ENCODE measurements at regions not wholly inside any gene's neighbourhood (a gene's known extent, or its start where the extent isn't known, plus 50 kb on each side); places are given as distances from the start of the nearest gene placed in this dataset.

GRCh38 chr7:41315764-41316163 lies 387.1 kb downstream of the INHBA start:
- no peak for DNase-seq (ENCODE audit: low read depth)
- no peak overlapping the region for H3K4me3 ChIP-seq (ENCODE audit: low read depth, low read length)
- peak; percentile 47 for TF ChIP-seq CTCF (IDR thresholded peaks at IDR 0.05; ENCODE audit: insufficient read depth, low read depth, low read length)

GRCh38 chr7:41313171-41313570 lies 389.7 kb downstream of the INHBA start:
- H3K4me3 ChIP-seq (ENCODE audit: low read depth, low read length) = no peak overlapping the region
- no peak for DNase-seq (ENCODE audit: low read depth)
- TF ChIP-seq CTCF (IDR thresholded peaks at IDR 0.05; ENCODE audit: insufficient read depth, low read depth, low read length) = no peak

- DNase-seq (ENCODE audit: low read depth) = no peak
- no peak for TF ChIP-seq CTCF (IDR thresholded peaks at IDR 0.05; ENCODE audit: insufficient read depth, low read depth, low read length)
- H3K4me3 ChIP-seq (ENCODE audit: low read depth, low read length) = no peak overlapping the region
Measured at GRCh38 chr7:41312235-41312634, 390.7 kb downstream of the INHBA start.

- no peak for TF ChIP-seq CTCF (IDR thresholded peaks at IDR 0.05; ENCODE audit: insufficient read depth, low read depth, low read length)
- no peak overlapping the region for H3K4me3 ChIP-seq (ENCODE audit: low read depth, low read length)
- DNase-seq (ENCODE audit: low read depth) = no peak
Measured at GRCh38 chr7:41311301-41311700, 391.6 kb downstream of the INHBA start.

- no peak for DNase-seq (ENCODE audit: low read depth)
- no peak for TF ChIP-seq CTCF (IDR thresholded peaks at IDR 0.05; ENCODE audit: insufficient read depth, low read depth, low read length)
- no peak overlapping the region for H3K4me3 ChIP-seq (ENCODE audit: low read depth, low read length)
Measured at GRCh38 chr7:41306486-41306885, 396.4 kb downstream of the INHBA start.

- DNase-seq (ENCODE audit: low read depth) = no peak
- TF ChIP-seq CTCF (IDR thresholded peaks at IDR 0.05; ENCODE audit: insufficient read depth, low read depth, low read length) = no peak
- H3K4me3 ChIP-seq (ENCODE audit: low read depth, low read length) = no peak overlapping the region
Measured at GRCh38 chr7:41305001-41305400, 397.9 kb downstream of the INHBA start.

- H3K4me3 ChIP-seq (ENCODE audit: low read depth, low read length) = no peak overlapping the region
- TF ChIP-seq CTCF (IDR thresholded peaks at IDR 0.05; ENCODE audit: insufficient read depth, low read depth, low read length) = no peak
- DNase-seq (ENCODE audit: low read depth) = no peak
Measured at GRCh38 chr7:41303709-41304108, 399.2 kb downstream of the INHBA start.
